MM.1S (cell line): ENCODE measurements at regions not wholly inside any gene's neighbourhood (a gene's known extent, or its start where the extent isn't known, plus 50 kb on each side); places are given as distances from the start of the nearest gene placed in this dataset.

Experiments
- DNase-seq: peaks from one replicate; pipeline ENCODE4 v3.0.0-alpha.2; 2015
- H2AFZ ChIP-seq: fragments of 300-600 bp; sonication (generic); 2 replicates; pipeline ENCODE4 v1.6.0; 2016; ENCODE audit warnings: antibody characterized with exemption, low read length
- H3F3A ChIP-seq: fragments of 300-600 bp; sonication (generic); 2 replicates; pipeline ENCODE4 v1.6.1; 2016; ENCODE audit warnings: mild to moderate bottlenecking, antibody characterized with exemption, low read length, moderate library complexity, mixed read lengths; ENCODE audit not compliant: insufficient read depth
- H3K27ac ChIP-seq: fragments of 300-600 bp; sonication (generic); 2 replicates; pipeline ENCODE4 v1.5.1; 2016; ENCODE audit warnings: mild to moderate bottlenecking, low read length
- H3K27me3 ChIP-seq: fragments of 300-600 bp; sonication (generic); replicated peaks from 2 replicates; pipeline ENCODE4 v1.6.0; 2016; ENCODE audit warnings: low read length; ENCODE audit not compliant: insufficient read depth
- H3K36me3 ChIP-seq: fragments of 300-600 bp; sonication (generic); replicated peaks from 2 replicates; pipeline ENCODE4 v1.6.1; 2016; ENCODE audit warnings: mild to moderate bottlenecking, low read length, mixed read lengths; ENCODE audit not compliant: insufficient read depth
- H3K4me1 ChIP-seq: fragments of 300-600 bp; sonication (generic); 2 replicates; pipeline ENCODE4 v1.6.1; 2016; ENCODE audit warnings: low read length, mixed read lengths
- H3K4me2 ChIP-seq: fragments of 300-600 bp; sonication (generic); 2 replicates; pipeline ENCODE4 v1.6.0; 2016; ENCODE audit warnings: low read depth, low read length
- H3K4me3 ChIP-seq: fragments of 300-600 bp; sonication (generic); 2 replicates; pipeline ENCODE4 v1.5.1; 2016; ENCODE audit warnings: low read length, mixed read lengths
- H3K79me2 ChIP-seq: fragments of 300-600 bp; sonication (generic); 2 replicates; pipeline ENCODE4 v1.6.1; 2016; ENCODE audit warnings: mixed run types, low read length, mixed read lengths
- H3K9ac ChIP-seq: fragments of 300-600 bp; sonication (generic); 2 replicates; pipeline ENCODE4 v1.6.1; 2016; ENCODE audit warnings: low read length, mixed read lengths
- H3K9me2 ChIP-seq: fragments of 300-600 bp; sonication (generic); replicated peaks from 2 replicates; pipeline ENCODE4 v1.6.1; 2016; ENCODE audit warnings: mild to moderate bottlenecking, low read length, mixed read lengths; ENCODE audit not compliant: insufficient read depth
- H3K9me3 ChIP-seq: fragments of 300-600 bp; sonication (generic); replicated peaks from 2 replicates; pipeline ENCODE4 v1.6.1; 2016; ENCODE audit warnings: mild to moderate bottlenecking, low read length, mixed read lengths; ENCODE audit not compliant: insufficient read depth
- H4K20me1 ChIP-seq: fragments of 300-600 bp; sonication (generic); 2 replicates; pipeline ENCODE4 v1.6.1; 2016; ENCODE audit warnings: mild to moderate bottlenecking, low read length, moderate library complexity, mixed read lengths; ENCODE audit not compliant: insufficient read depth
- EZH2 ChIP-seq: fragments of 300-600 bp; sonication (generic); optimal IDR thresholded peaks from 2 replicates; pipeline ENCODE3; 2017; ENCODE audit warnings: low read depth, mild to moderate bottlenecking, antibody characterized with exemption, low read length, mixed read lengths
- EZH2phosphoT487 ChIP-seq: fragments of 300-600 bp; sonication (generic); IDR thresholded peaks from 2 replicates; pipeline ENCODE4 v1.6.1; 2018; ENCODE audit warnings: antibody characterized with exemption, low read length
- TF ChIP-seq, protein P1 (sequence below): fragments of 300-600 bp; sonication (generic); IDR thresholded peaks from 2 replicates; pipeline ENCODE4 v1.5.1; 2016; ENCODE audit warnings: antibody characterized with exemption, low read length, mixed read lengths

DNA sequence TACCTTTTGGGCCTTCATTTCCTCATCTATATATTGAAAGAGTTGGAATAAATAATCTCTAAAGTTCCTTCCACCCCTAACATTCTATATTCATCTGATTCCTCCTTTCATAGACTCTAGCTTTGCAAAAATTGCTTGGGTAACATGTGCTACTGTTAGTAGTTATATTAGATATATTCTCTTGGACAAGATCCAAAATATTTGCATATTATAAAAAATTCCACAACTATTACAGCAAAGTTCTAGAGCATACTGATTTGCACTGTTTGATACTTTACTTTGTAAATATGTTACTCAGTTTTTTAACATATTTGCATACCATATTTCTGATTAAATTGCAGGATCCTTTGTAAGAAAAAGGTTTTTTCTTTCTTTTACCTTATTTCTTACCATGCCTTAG is 95.9 kb upstream of the UBE2E2 start:
- no peak overlapping the region for H3K9ac ChIP-seq

DNA sequence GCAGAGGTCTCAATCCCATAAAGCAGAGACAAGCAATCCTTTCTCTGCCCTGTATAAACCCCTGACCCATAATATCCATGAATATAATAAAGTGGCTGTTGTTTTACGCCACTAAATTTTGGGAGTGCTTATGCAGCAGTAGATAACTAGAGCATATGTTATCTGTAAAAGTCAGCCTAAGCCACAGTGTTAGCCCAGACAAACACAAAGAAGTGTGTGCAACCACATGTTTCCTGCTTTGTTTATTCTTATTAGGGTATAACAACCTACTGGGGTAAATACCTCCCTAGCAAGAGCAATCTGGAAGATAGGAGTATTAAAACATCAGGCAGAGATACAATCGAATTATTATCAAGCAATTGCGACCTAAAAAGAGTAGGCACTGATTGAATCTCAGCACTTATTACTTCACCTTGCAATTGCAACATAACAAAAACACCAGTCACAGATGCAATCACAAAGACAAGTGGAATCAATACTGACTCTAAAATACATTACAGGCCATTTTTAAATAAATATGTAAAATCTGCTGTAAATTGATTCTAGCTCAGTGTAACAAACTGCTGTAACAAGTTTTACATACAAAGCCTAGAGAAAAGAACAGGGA is 94.6 kb upstream of the UBE2E2 start:
- Histone ChIP-seq H3K36me3 (no peaks in the 10 kb centered on the region), H3K4me1 (no peaks in the 10 kb centered on the region), H3F3A (no peaks in the 10 kb centered on the region), H3K79me2 (no peaks in the 10 kb centered on the region), H4K20me1 (no peaks in the 10 kb centered on the region), H3K4me3 (no peak overlapping the region), H3K9ac (no peak overlapping the region), H3K27ac (no peak overlapping the region), H3K27me3 (no peaks in the 10 kb centered on the region), H2AFZ (no peak overlapping the region), H3K9me3 (no peaks in the 10 kb centered on the region), H3K9me2 (no peaks in the 10 kb centered on the region), H3K4me2 (no peak overlapping the region)
- TF ChIP-seq EZH2 = no peak
- no peak for TF ChIP-seq EZH2phosphoT487
- TF ChIP-seq, protein P1, sequence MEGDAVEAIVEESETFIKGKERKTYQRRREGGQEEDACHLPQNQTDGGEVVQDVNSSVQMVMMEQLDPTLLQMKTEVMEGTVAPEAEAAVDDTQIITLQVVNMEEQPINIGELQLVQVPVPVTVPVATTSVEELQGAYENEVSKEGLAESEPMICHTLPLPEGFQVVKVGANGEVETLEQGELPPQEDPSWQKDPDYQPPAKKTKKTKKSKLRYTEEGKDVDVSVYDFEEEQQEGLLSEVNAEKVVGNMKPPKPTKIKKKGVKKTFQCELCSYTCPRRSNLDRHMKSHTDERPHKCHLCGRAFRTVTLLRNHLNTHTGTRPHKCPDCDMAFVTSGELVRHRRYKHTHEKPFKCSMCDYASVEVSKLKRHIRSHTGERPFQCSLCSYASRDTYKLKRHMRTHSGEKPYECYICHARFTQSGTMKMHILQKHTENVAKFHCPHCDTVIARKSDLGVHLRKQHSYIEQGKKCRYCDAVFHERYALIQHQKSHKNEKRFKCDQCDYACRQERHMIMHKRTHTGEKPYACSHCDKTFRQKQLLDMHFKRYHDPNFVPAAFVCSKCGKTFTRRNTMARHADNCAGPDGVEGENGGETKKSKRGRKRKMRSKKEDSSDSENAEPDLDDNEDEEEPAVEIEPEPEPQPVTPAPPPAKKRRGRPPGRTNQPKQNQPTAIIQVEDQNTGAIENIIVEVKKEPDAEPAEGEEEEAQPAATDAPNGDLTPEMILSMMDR = no peak
- DNase-seq = no peak

More for the DNA sequence above, 95.9 kb upstream of the UBE2E2 start:
- Histone ChIP-seq H3K27me3 (no peaks in the 10 kb centered on the region), H3F3A (no peaks in the 10 kb centered on the region), H3K4me2 (no peak overlapping the region), H3K4me3 (no peak overlapping the region), H2AFZ (no peak overlapping the region), H3K36me3 (no peaks in the 10 kb centered on the region), H3K4me1 (no peaks in the 10 kb centered on the region), H3K79me2 (no peaks in the 10 kb centered on the region), H3K27ac (no peak overlapping the region), H3K9me2 (no peaks in the 10 kb centered on the region), H4K20me1 (no peaks in the 10 kb centered on the region), H3K9me3 (no peaks in the 10 kb centered on the region)
- DNase-seq = no peak
- TF ChIP-seq EZH2phosphoT487 (no peak), EZH2 (no peak)
- TF ChIP-seq, protein P1 = no peak

DNA sequence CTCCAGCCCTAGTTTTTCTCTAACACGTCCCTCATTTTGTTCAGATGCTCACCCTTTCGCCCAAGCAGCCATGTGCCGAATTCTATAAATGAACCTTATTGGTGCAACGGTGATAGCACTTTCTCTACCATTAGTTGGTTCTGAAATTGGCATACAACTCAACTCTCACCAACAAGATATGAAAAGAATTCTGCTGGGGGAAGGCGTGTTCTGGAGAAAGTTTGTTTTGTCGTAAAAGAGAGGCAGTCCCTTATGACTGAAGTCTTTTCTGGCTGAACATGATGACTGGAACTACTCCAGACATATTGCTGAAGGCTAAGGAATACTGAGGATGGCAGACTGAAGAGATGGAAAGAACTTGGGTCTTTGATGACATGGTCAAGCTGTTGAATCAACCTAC is 91.8 kb upstream of the UBE2E2 start:
- no peaks in the 10 kb centered on the region for H3K36me3 ChIP-seq
- no peak overlapping the region for H3K4me3 ChIP-seq
- no peak for DNase-seq
- no peaks in the 10 kb centered on the region for H4K20me1 ChIP-seq
- no peak overlapping the region for H2AFZ ChIP-seq
- no peaks in the 10 kb centered on the region for H3K79me2 ChIP-seq
- H3K9ac ChIP-seq = no peak overlapping the region
- no peak overlapping the region for H3K4me2 ChIP-seq
- no peaks in the 10 kb centered on the region for H3K9me3 ChIP-seq
- H3K4me1 ChIP-seq = no peaks in the 10 kb centered on the region
- no peak overlapping the region for H3K27ac ChIP-seq
- no peaks in the 10 kb centered on the region for H3F3A ChIP-seq
- no peaks in the 10 kb centered on the region for H3K27me3 ChIP-seq
- TF ChIP-seq, protein P1 = no peak
- TF ChIP-seq EZH2phosphoT487 (no peak), EZH2 (no peak)
- H3K9me2 ChIP-seq = no peaks in the 10 kb centered on the region
